A549 (cell line): ENCODE measurements at regions not wholly inside any gene's neighbourhood (a gene's known extent, or its start where the extent isn't known, plus 50 kb on each side); places are given as distances from the start of the nearest gene placed in this dataset.

Source experiments
- ATAC-seq, 2 experiments: fragments of 200-7000 bp in 1 of 2; fragments of >200 bp in 1 of 2; cut with Nextera tagmentation in 1 of 2; cut with Tn5 transposase in 1 of 2; 3 replicates each; pipeline versions ENCODE4 v1.8.0 to v1.9.1; 2018 to 2020; ENCODE audit warnings: mild to moderate bottlenecking in 1 of 2, moderate library complexity in 1 of 2
- CTCF ChIA-PET: fragments of 300-600 bp; sonication (Branson Sonifier 250); formaldehyde crosslinking; extraction: SDS; loops from one replicate; lab custom pipeline; 2021; ENCODE audit warnings: antibody characterized with exemption, inconsistent platforms; lab: Yijun Ruan, JAX
- POLR2A ChIA-PET: fragments of 350-600 bp; formaldehyde crosslinking; extraction: SDS; loops from one replicate; lab custom pipeline; 2021; ENCODE audit warnings: antibody characterized with exemption, inconsistent platforms; lab: Yijun Ruan, JAX
- DNase-seq, 2 experiments: peaks; one replicate each; pipeline versions ENCODE4 v3.0.0 to v3.0.0-alpha.2; 2011 to 2016; ENCODE audit warnings: low read depth in 1 of 2, low spot score in 1 of 2
- FAIRE-seq: peaks from 2 replicates; lab custom pipeline; 2011; peaks lifted over from hg19 to GRCh38; lab: Jason Lieb, UNC
- H3K27ac ChIP-seq, 2 experiments: fragments of >200 bp; sonication (Bioruptor Twin); formaldehyde crosslinking; 3 replicates each; pipeline ENCODE4 v1.5.1; 2016 to 2017
- H3K4me1 ChIP-seq: fragments of >200 bp; sonication (Bioruptor Twin); formaldehyde crosslinking; 3 replicates; pipeline ENCODE4 v1.6.1; 2016
- H3K4me2 ChIP-seq: fragments of >200 bp; sonication (Bioruptor Twin); formaldehyde crosslinking; 3 replicates; pipeline ENCODE4 v1.6.1; 2016
- H3K4me3 ChIP-seq: fragments of >200 bp; sonication (Bioruptor Twin); formaldehyde crosslinking; 3 replicates; pipeline ENCODE4 v1.5.1; 2016
- H3K9me3 ChIP-seq: fragments of >200 bp; sonication (Bioruptor Twin); formaldehyde crosslinking; 3 replicates; pipeline ENCODE4 v1.6.1; 2016
- CBX2 ChIP-seq: fragments of 200-600 bp; sonication (generic); IDR thresholded peaks from 2 replicates; pipeline ENCODE4 v1.6.1; 2016; ENCODE audit warnings: low read depth, mild to moderate bottlenecking, borderline replicate concordance
- CHD2 ChIP-seq: fragments of 150-350 bp; IDR thresholded peaks from 2 replicates; pipeline ENCODE4 v1.6.1; 2014; ENCODE audit warnings: low read length; ENCODE audit not compliant: partially characterized antibody
- EHF ChIP-seq: fragments of 250-450 bp; sonication (Bioruptor Pico); IDR thresholded peaks from 2 replicates; pipeline ENCODE4 v1.5.0; 2020; ENCODE audit warnings: mild to moderate bottlenecking
- EP300 ChIP-seq, 2 experiments: fragments of >200 bp; sonication (Bioruptor Twin); formaldehyde crosslinking; IDR thresholded peaks; 2 replicates in 1 of 2; 3 replicates in 1 of 2; pipeline ENCODE4 v1.6.1; 2016 to 2017
- FOSB ChIP-seq: fragments of 250-450 bp; sonication (Bioruptor Pico); IDR thresholded peaks from 2 replicates; pipeline ENCODE4 v1.5.0; 2020; ENCODE audit warnings: mild to moderate bottlenecking, moderate library complexity
- GATA3 ChIP-seq: IDR thresholded peaks from 2 replicates; pipeline ENCODE4 v1.6.1; 2012; ENCODE audit warnings: borderline replicate concordance
- HEYL ChIP-seq: fragments of 250-450 bp; sonication (Bioruptor Pico); IDR thresholded peaks from 2 replicates; pipeline ENCODE4 v1.8.0; 2021; ENCODE audit warnings: mild to moderate bottlenecking, moderate library complexity
- HOXA7 ChIP-seq: fragments of 250-450 bp; sonication (Bioruptor Pico); IDR thresholded peaks from 2 replicates; pipeline ENCODE4 v1.5.0; 2020; ENCODE audit warnings: mild to moderate bottlenecking, moderate library complexity
- NR3C1 ChIP-seq: fragments of >200 bp; sonication (Bioruptor Twin); formaldehyde crosslinking; IDR thresholded peaks from 3 replicates; pipeline ENCODE4 v1.6.1; 2017
- PHF8 ChIP-seq: fragments of 200-600 bp; sonication (generic); IDR thresholded peaks from 2 replicates; pipeline ENCODE4 v1.6.1; 2016; ENCODE audit warnings: low read depth, mild to moderate bottlenecking, antibody characterized with exemption, moderate library complexity, borderline replicate concordance
- RNF2 ChIP-seq: fragments of 200-600 bp; sonication (generic); IDR thresholded peaks from 2 replicates; pipeline ENCODE4 v1.6.1; 2016; ENCODE audit warnings: low read depth, mild to moderate bottlenecking, antibody characterized with exemption, moderate library complexity, borderline replicate concordance
- SMC3 ChIP-seq: fragments of >200 bp; sonication (Bioruptor Twin); formaldehyde crosslinking; IDR thresholded peaks from 3 replicates; pipeline ENCODE4 v1.6.1; 2018; ENCODE audit warnings: inconsistent platforms
- TFCP2L1 ChIP-seq: fragments of 250-450 bp; sonication (Bioruptor Pico); IDR thresholded peaks from 2 replicates; pipeline ENCODE4 v1.5.0; 2021; ENCODE audit warnings: mild to moderate bottlenecking
- ZC3H11A ChIP-seq: fragments of 450-650 bp; IDR thresholded peaks from 2 replicates; pipeline ENCODE4 v1.6.1; 2014; ENCODE audit warnings: antibody characterized with exemption, mild to moderate bottlenecking
- WGBS: methylation state at CpG from one replicate; pipeline ENCODE4 v1.1.6; 2017; ENCODE audit errors: missing lambda C conversion rate; 5-methylcytosine and 5-hydroxymethylcytosine counted together
- TF ChIP-seq, protein P1 (sequence below): IDR thresholded peaks from 2 replicates; pipeline ENCODE4 v1.6.1; 2012
- TF ChIP-seq, protein P2 (sequence below): fragments of 200-600 bp; sonication (generic); IDR thresholded peaks from 2 replicates; pipeline ENCODE4 v1.6.1; 2016; ENCODE audit warnings: antibody characterized with exemption, mild to moderate bottlenecking, moderate library complexity
- TF ChIP-seq, protein P3 (sequence below): IDR thresholded peaks from 2 replicates; pipeline ENCODE4 v1.6.1; 2012
- TF ChIP-seq, protein P4 (sequence below): fragments of >200 bp; sonication (Bioruptor Twin); formaldehyde crosslinking; IDR thresholded peaks from 2 replicates; pipeline ENCODE4 v1.6.1; 2016
- TF ChIP-seq, protein P5 (sequence below): fragments of >200 bp; sonication (Bioruptor Twin); formaldehyde crosslinking; IDR thresholded peaks from 3 replicates; pipeline ENCODE4 v1.6.1; 2016
- TF ChIP-seq, protein P6 (sequence below): fragments of >200 bp; sonication (Bioruptor Twin); formaldehyde crosslinking; IDR thresholded peaks from 3 replicates; pipeline ENCODE4 v1.5.1; 2016

DNA sequence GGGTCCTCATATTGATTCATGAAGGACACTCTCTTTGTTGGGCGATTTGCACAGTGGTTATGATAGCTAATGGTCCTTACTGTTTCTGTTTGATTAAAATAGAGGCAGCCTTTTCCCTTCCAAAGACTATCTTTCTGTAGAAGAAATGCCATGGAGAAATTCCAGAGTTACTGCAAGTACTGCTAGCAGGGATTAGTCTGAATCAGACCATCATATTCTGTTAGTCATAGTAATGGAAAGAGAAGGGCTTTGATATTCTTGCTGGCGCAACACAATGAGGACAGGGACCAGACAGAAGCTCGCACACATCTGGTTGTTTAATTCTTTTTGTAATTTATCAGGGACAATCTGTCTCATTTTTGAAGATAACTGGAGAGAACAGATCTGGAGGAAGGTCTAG is 304.5 kb upstream of the FZD8 start:
- Histone ChIP-seq H3K4me1 (no peaks in the 10 kb centered on the region), H3K27ac (no peak overlapping the region), H3K4me3 (no peak overlapping the region), H3K9me3 (no peaks in the 10 kb centered on the region), H3K4me2 (no peak overlapping the region)
- CTCF ChIA-PET, result interaction anchor here (0.6 to 2.2 kb wide), 2 partner anchors 9 to 78 kb away, joined by 3 to 4 read pairs; no protein-coding TSS in a partner anchor
- 49% methylated on average over 3 of the region's 3 CpGs for WGBS
- ATAC-seq (no peak), FAIRE-seq (no peak), DNase-seq (no peak)
- POLR2A ChIA-PET, result interaction anchor here (0.6 kb wide), 1 partner anchor 558 kb away, joined by 3 read pairs; no protein-coding TSS in a partner anchor
- TF ChIP-seq, protein P1, sequence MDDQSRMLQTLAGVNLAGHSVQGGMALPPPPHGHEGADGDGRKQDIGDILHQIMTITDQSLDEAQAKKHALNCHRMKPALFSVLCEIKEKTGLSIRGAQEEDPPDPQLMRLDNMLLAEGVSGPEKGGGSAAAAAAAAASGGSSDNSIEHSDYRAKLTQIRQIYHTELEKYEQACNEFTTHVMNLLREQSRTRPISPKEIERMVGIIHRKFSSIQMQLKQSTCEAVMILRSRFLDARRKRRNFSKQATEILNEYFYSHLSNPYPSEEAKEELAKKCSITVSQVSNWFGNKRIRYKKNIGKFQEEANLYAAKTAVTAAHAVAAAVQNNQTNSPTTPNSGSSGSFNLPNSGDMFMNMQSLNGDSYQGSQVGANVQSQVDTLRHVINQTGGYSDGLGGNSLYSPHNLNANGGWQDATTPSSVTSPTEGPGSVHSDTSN, result no peak
- TF ChIP-seq CHD2 (no peak), NR3C1 (no peak), TFCP2L1 (CRISPR knock-in tag) (no peak), PHF8 (no peak), HEYL (no peak)
- TF ChIP-seq, protein P2, sequence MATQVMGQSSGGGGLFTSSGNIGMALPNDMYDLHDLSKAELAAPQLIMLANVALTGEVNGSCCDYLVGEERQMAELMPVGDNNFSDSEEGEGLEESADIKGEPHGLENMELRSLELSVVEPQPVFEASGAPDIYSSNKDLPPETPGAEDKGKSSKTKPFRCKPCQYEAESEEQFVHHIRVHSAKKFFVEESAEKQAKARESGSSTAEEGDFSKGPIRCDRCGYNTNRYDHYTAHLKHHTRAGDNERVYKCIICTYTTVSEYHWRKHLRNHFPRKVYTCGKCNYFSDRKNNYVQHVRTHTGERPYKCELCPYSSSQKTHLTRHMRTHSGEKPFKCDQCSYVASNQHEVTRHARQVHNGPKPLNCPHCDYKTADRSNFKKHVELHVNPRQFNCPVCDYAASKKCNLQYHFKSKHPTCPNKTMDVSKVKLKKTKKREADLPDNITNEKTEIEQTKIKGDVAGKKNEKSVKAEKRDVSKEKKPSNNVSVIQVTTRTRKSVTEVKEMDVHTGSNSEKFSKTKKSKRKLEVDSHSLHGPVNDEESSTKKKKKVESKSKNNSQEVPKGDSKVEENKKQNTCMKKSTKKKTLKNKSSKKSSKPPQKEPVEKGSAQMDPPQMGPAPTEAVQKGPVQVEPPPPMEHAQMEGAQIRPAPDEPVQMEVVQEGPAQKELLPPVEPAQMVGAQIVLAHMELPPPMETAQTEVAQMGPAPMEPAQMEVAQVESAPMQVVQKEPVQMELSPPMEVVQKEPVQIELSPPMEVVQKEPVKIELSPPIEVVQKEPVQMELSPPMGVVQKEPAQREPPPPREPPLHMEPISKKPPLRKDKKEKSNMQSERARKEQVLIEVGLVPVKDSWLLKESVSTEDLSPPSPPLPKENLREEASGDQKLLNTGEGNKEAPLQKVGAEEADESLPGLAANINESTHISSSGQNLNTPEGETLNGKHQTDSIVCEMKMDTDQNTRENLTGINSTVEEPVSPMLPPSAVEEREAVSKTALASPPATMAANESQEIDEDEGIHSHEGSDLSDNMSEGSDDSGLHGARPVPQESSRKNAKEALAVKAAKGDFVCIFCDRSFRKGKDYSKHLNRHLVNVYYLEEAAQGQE, result no peak
- TF ChIP-seq, all 56 proteins: peak for 0

DNA sequence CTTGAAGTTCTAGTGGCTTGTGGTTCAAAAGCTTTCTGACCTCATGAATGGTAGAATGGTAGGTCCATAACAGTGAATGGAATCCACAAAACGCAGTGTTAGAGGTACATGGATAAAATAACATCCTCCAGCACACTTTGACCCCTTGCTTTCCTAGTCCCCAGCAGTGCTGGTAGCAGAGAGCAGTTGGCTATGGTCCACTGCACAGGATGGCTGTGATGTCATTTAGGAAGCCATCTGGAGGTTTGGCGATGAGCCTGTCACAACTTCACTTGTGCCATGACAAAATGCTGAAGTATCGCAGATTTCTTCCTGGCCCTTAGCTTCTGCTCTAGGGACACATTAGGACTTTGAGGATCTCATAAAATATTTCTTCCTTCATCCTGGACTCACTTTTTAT is 300.0 kb upstream of the FZD8 start:
- Histone ChIP-seq H3K27ac (no peak overlapping the region), H3K4me3 (no peak overlapping the region), H3K4me2 (no peak overlapping the region), H3K4me1 (no peaks in the 10 kb centered on the region), H3K9me3 (no peaks in the 10 kb centered on the region)
- ChIA-PET POLR2A (no interaction called here), CTCF (no interaction called here)
- FAIRE-seq (no peak), DNase-seq (no peak), ATAC-seq (no peak)
- 57% methylated on average over 3 of the region's 3 CpGs for WGBS
- TF ChIP-seq HEYL (no peak), SMC3 (no peak)
- TF ChIP-seq, protein P3, sequence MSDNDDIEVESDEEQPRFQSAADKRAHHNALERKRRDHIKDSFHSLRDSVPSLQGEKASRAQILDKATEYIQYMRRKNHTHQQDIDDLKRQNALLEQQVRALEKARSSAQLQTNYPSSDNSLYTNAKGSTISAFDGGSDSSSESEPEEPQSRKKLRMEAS, result no peak

DNA sequence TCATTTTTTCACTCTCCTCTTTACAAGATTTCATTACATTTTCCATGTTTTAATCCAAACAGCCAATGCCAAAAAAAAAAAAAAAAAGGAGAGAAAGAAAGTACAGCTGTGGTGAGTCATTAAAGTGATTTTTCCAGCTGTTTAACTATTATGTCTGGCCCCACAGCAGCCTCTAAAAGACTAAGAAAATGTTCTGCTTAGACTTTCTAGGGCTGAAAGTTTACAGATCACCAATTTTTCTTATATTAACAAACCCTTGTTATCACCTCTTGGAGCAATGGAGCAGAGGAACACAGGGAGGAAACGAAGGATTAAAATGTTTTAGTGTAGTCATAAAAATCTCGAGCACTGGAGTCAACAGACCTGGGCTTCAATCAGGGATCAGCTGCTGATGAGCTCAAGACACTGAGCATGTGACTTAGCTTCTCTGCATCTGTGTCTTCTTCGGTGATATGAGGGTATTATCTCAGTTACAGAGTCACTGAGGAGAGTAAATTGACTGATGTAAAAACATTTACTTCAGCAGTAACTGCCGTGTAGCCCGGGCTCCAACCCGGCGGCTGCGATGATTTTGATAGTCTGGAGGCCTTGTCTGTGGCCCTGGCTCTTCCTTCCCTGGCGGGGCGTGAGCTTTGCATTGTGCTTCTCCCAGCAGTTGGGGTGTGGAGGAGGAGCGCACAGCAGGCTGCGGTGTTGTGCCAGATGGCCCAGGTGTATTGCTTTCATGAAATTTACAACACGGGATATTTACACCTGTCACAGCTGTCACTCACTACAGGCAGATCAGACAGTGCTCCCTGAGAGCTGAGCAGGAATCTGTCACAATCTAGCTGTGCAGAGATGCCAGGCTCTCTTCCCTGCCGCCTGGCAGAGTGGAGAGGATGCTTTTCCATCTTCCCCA is 298.3 kb upstream of the FZD8 start:
- ATAC-seq, result peak in 1 of 2 experiments; percentile 24; a peak in 1 of 6 replicates
- Histone ChIP-seq H3K9me3 (no peaks in the 10 kb centered on the region), H3K4me3 (no peak overlapping the region), H3K4me1 (no peaks in the 10 kb centered on the region), H3K4me2 (no peak overlapping the region), H3K27ac (no peak overlapping the region)
- ChIA-PET CTCF (no interaction called here), POLR2A (no interaction called here)
- WGBS, result 55% methylated on average over 14 of the region's 14 CpGs
- no peak for FAIRE-seq
- no peak for DNase-seq
- TF ChIP-seq EP300 (IDR thresholded peaks at IDR 0.05) (no peak), NR3C1 (no peak), HOXA7 (CRISPR knock-in tag) (no peak), CHD2 (no peak), FOSB (CRISPR knock-in tag) (no peak), RNF2 (no peak), HEYL (no peak), ZC3H11A (no peak), EHF (CRISPR knock-in tag) (no peak), CBX2 (no peak), GATA3 (no peak)
- TF ChIP-seq, protein P4, sequence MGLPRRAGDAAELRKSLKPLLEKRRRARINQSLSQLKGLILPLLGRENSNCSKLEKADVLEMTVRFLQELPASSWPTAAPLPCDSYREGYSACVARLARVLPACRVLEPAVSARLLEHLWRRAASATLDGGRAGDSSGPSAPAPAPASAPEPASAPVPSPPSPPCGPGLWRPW, result no peak
- TF ChIP-seq, protein P5, sequence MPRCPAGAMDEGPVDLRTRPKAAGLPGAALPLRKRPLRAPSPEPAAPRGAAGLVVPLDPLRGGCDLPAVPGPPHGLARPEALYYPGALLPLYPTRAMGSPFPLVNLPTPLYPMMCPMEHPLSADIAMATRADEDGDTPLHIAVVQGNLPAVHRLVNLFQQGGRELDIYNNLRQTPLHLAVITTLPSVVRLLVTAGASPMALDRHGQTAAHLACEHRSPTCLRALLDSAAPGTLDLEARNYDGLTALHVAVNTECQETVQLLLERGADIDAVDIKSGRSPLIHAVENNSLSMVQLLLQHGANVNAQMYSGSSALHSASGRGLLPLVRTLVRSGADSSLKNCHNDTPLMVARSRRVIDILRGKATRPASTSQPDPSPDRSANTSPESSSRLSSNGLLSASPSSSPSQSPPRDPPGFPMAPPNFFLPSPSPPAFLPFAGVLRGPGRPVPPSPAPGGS, result no peak
- TF ChIP-seq, protein P6, sequence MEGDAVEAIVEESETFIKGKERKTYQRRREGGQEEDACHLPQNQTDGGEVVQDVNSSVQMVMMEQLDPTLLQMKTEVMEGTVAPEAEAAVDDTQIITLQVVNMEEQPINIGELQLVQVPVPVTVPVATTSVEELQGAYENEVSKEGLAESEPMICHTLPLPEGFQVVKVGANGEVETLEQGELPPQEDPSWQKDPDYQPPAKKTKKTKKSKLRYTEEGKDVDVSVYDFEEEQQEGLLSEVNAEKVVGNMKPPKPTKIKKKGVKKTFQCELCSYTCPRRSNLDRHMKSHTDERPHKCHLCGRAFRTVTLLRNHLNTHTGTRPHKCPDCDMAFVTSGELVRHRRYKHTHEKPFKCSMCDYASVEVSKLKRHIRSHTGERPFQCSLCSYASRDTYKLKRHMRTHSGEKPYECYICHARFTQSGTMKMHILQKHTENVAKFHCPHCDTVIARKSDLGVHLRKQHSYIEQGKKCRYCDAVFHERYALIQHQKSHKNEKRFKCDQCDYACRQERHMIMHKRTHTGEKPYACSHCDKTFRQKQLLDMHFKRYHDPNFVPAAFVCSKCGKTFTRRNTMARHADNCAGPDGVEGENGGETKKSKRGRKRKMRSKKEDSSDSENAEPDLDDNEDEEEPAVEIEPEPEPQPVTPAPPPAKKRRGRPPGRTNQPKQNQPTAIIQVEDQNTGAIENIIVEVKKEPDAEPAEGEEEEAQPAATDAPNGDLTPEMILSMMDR, result no peak
- TF ChIP-seq, protein P1, result no peak
